Iris pigment epithelial cell (primary cell): ENCODE measurements at regions not wholly inside any gene's neighbourhood (a gene's known extent, or its start where the extent isn't known, plus 50 kb on each side); places are given as distances from the start of the nearest gene placed in this dataset.

Experiments
- DNase-seq: peaks from one replicate; pipeline ENCODE4 v3.0.0-alpha.2; 2011; ENCODE audit warnings: low read depth

DNA sequence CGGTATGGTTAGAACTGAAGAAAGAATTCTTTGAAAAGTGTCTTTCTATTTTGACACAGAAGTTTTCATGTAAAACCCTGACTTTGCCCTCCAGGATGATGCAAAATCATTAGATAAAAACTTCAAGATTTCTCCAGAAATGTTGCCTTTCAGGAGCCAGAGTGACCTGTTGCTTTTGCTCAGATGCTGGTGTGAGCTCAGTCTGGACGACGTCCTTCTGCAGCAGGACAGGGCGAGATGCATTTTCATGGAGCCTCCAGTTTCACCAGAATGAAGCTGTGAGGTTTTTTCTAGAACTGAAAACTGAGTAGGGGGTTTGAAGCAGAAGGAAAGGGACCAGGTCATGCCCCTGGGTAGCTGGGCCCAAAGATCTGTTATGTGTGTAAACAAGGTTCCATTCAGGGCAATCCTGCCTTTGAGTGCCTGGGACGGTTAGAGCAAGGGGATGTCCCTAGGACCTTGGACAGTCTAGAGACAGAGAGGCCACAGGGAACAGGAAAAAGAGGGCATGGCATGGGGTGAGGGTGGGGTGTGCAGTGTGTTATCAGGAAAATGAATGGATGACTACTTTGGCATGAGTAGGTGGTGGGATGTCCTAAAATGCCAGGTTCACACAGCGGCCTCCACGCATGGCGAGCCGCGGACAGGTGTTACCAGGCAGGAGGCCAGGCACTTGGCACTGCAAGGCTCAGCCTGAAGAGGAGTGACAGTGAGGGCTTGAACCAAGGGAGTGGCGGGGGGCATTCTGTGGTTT, 356.3 kb downstream of the CXCL12 start:
- DNase-seq = no peak

DNA sequence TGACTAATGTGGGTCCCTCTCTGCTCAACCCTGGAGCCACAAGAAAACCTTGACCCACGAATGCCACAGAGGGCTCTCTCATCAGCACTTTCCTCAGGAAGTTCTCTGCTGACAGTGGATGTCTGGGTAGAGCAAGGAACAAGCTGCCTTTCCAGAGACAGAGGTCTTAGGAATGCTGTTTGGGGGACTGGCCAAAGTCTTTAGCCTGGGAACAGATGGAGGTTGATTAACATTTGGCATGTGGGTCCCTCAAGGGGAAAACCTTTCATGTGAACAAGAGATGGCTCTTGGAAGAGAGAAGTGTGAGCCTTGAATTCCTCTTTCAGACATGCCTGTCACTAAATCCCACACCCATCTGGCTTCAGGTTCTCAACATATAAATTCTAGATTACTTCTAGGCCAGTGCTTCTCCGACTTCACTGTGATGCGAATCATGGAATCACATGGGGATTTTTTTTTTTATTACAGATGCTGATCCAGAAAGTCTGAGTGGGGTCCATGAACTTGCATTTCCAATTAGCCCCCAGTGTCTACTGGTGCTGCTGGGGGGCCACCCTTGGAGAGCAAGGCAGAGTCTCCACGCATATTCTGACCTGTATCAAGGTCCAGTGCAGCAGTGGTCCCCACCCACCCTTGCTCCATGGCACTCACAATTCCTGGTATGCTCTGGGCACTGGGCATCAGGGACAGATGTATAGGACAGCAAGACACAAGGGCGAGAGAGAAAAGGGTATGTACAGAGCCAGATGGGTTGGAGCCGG, 360.4 kb downstream of the CXCL12 start:
- no peak for DNase-seq

DNA sequence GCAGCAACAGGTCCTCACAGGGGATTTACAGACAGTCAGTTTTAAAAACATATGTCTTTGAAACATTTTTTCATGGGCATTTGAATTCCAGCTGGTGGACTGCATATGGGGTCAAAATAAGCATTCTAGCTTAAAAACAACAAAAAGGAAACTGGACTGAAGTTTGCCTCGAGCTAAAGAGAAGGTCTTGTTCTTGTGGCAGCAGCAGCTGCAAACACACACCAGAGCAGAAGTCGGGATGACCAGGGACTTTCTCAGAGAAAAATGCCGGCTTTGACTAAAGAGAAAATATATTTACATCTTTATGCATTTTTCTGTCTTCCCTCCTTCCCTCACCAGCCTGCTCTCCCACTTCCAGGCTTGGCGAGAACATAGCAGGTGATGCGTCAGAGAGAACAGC, 361.4 kb downstream of the CXCL12 start:
- no peak for DNase-seq

GRCh38 chr10:44022203-44022602, 362.7 kb downstream of the CXCL12 start:
- DNase-seq = no peak

DNA sequence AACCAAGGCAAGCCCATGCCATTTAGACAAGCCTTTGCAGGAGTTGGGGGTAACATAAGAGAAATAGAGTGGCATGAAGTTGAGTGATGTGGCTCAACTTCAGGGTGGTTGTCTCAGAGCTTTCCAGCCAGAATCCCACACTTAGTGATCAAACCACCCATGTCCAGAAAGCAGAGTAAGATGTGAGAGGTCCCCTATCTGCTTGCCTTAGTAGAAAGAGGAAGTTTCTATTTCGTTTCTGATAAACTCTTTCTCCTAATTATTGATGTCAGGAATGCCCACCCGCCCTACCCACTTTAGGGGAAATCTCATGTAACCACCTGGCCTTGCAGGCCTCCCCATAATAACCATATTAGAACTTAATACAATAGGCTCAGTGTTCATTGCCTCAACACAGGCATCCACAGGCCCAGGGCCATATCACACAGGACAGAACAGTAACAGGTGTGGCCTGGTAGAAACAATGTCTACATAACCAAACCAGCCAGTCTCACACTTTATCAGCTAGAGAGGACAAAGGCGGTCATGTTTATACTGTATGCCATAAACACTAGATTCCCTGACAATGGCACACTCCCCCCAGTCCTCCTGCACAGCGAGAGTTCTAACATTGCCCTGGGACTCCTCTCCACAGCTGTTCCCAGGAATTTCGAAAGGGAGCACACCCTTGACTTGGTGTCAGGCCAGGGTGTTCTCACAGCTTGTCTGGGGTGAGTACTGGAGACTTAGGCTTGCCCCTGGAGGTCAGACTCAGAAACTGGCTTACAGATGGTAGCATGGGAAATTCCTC, 364.4 kb downstream of the CXCL12 start:
- DNase-seq = no peak

DNA sequence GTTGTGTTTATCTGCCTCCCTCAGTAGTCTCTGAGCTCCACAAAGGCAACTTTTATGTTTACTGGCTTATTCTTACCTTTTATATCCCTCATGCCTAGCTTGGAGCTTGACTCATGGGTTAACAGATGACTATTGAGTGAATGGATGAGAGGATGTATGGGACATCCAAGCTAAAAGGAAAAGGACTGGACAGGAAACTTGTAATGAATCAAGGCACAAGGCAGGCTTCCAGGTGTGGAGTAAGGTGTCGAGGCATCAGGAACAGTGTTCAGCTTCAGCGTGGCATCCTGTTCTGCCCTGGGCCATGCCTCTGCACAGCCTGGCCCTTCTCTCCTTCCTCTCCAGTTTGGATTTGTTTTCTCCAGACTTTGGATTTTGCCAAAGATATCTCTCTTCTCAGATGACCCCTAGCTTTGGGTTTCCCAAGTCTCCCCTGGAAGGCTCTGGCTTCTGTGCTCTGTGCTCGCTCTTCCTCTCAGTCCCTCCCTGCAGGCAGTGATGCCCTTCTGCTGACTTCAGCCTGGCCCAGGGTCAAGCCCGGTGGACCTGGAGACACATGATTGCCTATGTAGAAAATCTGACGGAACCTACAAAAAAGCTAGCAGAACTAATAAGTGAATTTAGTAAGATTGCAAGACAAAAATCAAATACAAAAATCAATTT, 367.3 kb downstream of the CXCL12 start:
- no peak for DNase-seq

- DNase-seq = no peak
Observed at GRCh38 chr10:44016589-44017482, 368.1 kb downstream of the CXCL12 start.

- no peak for DNase-seq
Observed at GRCh38 chr10:44015702-44016500, 367.2 kb upstream of the ZNF32 start.

DNA sequence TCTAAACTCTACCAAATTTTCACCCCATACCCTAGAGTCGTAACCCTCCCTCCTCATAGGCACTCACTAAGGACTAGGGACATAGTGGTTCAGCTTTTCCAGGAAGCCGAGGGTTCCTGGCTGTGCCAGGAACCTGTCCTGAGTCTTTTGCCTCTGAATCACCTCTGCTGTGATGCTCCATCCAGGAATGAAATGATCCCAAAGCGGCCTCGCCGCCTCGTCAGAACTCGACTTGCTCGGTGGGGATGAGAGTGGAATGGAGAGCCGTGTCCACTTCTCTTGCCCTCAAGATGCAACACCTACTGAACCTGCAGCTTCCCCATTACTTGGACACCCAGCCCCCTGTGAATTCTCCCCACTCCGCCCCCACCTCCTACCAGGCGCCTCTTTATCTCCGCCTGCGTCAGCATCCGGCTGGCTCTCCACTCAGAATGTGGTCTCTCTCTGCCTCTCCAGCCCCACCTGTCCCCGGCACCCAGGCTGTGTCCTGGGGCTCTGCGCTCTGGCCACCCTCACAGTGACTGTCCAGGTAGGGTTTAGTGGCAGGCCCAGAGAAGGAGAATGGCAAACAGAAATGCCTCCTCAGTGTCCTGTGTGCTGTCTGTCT, 366.1 kb upstream of the ZNF32 start:
- DNase-seq = no peak

GRCh38 chr10:44013981-44014380, 365.3 kb upstream of the ZNF32 start:
- no peak for DNase-seq

DNA sequence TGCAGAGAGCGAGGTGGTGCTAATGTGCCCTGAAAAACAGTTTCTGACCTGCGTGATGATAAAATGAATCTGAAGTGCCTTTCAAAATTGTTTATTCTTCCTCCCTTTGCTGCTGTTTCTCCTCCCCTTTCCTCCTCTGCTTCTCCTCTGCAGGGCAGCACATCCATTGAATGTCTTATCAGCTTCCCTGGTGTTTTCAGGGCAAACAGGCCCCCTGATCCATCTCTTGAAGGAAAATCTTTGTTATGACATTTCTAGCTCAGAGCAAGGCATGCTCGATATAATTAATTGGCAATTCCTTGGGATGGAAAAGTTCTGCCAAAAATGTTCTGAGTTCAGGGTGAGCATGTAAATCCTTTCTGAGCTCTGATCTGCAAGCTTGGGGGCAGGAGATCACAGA, 364.2 kb upstream of the ZNF32 start:
- no peak for DNase-seq

DNA sequence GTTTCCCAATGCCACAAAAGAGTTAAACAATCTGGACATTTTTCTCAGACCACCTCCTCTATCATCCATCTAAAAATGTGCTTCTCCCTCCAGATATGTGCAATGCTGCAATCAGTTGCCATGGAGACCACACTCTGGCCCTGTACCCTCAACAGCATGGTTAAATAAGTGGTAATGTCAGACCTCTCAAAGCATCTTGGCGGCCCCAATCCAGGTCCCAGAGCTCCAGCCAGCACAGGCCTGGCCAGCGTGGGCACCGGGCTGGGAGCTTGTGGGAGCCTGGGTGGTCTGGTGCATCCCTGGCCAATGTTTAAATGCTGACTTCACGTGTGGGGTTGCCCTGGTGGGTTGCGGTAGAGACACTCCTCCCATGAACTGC, 362.9 kb upstream of the ZNF32 start:
- no peak for DNase-seq

GRCh38 chr10:44010873-44011602, 362.4 kb upstream of the ZNF32 start:
- no peak for DNase-seq

- DNase-seq = no peak
Observed at GRCh38 chr10:44009891-44010632, 361.4 kb upstream of the ZNF32 start.

DNA sequence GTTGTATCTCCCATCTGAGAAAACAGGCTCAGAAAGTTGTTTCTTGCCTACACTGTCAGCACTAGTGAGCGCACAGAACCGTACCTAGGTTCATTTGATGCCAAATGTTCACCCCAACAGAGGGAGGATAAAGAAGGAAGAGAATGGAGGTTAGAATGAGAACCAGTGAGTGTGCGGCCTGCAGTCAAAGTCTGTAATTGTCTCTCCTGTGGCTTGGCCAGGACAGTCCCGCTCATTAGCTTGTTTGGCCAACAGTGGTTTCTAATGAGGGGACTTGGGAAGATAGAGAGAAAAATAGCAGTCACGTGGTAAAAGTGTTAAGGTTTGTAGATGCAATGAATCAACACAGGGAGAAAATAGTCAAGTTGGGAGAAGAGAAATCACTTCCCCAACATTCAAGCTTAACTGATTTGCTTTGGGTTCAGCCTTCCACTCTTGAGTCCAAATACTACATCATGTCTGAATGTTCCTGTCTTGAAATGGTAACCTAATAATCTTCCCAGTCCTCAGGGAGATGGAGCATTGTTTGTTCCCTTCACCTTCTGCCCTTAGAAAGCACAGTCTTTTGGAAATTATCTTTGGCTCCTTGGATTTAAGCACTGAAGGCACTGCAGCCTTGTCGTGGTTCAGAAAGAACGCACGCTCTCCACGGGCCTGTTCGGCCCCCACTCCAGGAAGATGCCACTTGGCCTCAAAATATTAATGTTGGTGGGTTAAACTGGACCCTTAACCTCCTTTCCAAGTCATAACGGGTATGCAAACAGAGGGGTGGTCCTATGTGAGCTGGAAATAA, 360.4 kb upstream of the ZNF32 start:
- DNase-seq = no peak

GRCh38 chr10:44008270-44008916, 359.7 kb upstream of the ZNF32 start:
- no peak for DNase-seq

GRCh38 chr10:44006771-44007170, 358.1 kb upstream of the ZNF32 start:
- no peak for DNase-seq
